ENCODE measurements at regions not wholly inside any gene's neighbourhood (a gene's known extent, or its start where the extent isn't known, plus 50 kb on each side); places are given as distances from the start of the nearest gene placed in this dataset.

DNA sequence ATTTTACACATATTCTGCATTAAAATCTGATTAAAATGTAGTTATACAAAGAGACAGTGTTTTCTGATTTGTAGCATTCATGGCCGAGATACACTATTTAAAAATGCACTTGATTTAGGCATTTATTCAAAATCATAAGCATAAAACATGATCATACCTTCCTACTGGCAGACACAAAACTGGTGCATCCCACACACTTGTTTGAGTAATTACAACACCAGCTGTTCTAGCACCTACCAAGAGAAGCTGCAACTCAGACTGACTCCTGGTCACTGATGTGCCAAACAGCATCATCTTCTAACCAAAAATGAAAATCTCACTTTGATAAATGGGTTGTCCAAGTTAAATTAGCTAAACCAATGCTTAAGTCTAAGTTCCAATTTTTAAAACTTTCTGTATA, 262.7 kb upstream of the NSMCE3 start:
- TF ChIP-seq, protein P1, sequence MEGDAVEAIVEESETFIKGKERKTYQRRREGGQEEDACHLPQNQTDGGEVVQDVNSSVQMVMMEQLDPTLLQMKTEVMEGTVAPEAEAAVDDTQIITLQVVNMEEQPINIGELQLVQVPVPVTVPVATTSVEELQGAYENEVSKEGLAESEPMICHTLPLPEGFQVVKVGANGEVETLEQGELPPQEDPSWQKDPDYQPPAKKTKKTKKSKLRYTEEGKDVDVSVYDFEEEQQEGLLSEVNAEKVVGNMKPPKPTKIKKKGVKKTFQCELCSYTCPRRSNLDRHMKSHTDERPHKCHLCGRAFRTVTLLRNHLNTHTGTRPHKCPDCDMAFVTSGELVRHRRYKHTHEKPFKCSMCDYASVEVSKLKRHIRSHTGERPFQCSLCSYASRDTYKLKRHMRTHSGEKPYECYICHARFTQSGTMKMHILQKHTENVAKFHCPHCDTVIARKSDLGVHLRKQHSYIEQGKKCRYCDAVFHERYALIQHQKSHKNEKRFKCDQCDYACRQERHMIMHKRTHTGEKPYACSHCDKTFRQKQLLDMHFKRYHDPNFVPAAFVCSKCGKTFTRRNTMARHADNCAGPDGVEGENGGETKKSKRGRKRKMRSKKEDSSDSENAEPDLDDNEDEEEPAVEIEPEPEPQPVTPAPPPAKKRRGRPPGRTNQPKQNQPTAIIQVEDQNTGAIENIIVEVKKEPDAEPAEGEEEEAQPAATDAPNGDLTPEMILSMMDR (IDR thresholded peaks at IDR 0.05; ENCODE audit: low read length) = no peak
- TF ChIP-seq EZH2 (IDR thresholded peaks at IDR 0.05; ENCODE audit: borderline replicate concordance, low read length) = no peak
